ENCODE measurements at regions not wholly inside any gene's neighbourhood (a gene's known extent, or its start where the extent isn't known, plus 50 kb on each side); places are given as distances from the start of the nearest gene placed in this dataset.

DNA sequence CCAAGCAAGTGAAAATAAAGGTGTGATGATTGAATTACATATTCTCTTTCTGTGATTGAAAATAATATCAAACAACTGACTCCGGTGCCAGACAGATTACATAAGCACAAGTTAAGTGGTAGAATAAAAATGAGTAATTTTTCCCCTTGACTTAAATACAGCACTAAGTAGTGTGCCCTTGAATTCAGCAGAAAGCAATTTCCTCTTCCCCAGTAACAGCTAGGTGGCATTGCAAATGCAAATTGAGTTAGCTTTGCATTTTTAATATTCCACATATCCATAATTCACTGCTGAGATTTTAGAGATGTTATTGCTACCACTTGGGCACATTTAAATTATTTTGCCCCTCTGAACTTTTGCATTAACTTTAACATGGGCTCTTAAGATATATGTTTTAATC is 89.8 kb upstream of the NPVF start:
- H3K4me2 ChIP-seq (replicated peaks; ENCODE audit: low read depth, low read length, poor library complexity, severe bottlenecking) = no peak overlapping the region
- ATAC-seq (ENCODE audit: low read depth) (no peak), DNase-seq (no peak)
- no peaks in the 10 kb centered on the region for H4K20me1 ChIP-seq (ENCODE audit: control insufficient read depth, insufficient read depth, low read length, poor library complexity, severe bottlenecking)
- Mint-ChIP-seq H3K9me3 (ENCODE audit: insufficient read depth) (no peaks in the 10 kb centered on the region), H3K4me3 (no peak overlapping the region), H3K27me3 (peaks cover 24% of the 10 kb centered on the region), H3K27ac (no peak overlapping the region), H3K4me1 (no peaks in the 10 kb centered on the region)
- intact Hi-C loops (cut with micrococcal nuclease) = no loop called here
- no CpG with 5 or more reads among the region's 1 CpG for WGBS (ENCODE audit: insufficient coverage)
- H3K79me2 ChIP-seq (ENCODE audit: control insufficient read depth, insufficient read depth, low read length) = no peaks in the 10 kb centered on the region
- H3K27me3 ChIP-seq (replicated peaks in 1 of 4; ENCODE audit: control extremely low read depth in 1 of 4, control insufficient read depth in 3 of 4, insufficient read depth in 4 of 4, low read length in 3 of 4) = peaks cover 0 to 8% (median 2%) of the 10 kb centered on the region in 4 experiments
- ChIA-PET POLR2A (no interaction called here), CTCF (no interaction called here)
- TF ChIP-seq CTCF (IDR thresholded peaks at IDR 0.05) = no peak
- TF ChIP-seq EZH2 (IDR thresholded peaks at IDR 0.05; ENCODE audit: borderline replicate concordance, insufficient read depth, low read depth, low read length, poor library complexity, severe bottlenecking) = no peak
- H3K4me1 ChIP-seq (ENCODE audit: control insufficient read depth in 2 of 2, insufficient read depth in 2 of 2, low read length in 2 of 2) = no peaks in the 10 kb centered on the region
- H3K9me3 ChIP-seq (ENCODE audit: control extremely low read depth in 1 of 3, control insufficient read depth in 2 of 3, insufficient read depth in 1 of 3, low read length in 2 of 3) = no peaks in the 10 kb centered on the region
- H3K4me3 ChIP-seq (ENCODE audit: control extremely low read depth in 1 of 5, extremely low read depth in 1 of 5, insufficient read depth in 1 of 5, low read depth in 2 of 5, low read length in 4 of 5) = no peak overlapping the region
- H3K9ac ChIP-seq (ENCODE audit: low read length) = no peak overlapping the region
- H3K27ac ChIP-seq (ENCODE audit: low read length in 2 of 2) = no peak overlapping the region
- no peak overlapping the region for H2AFZ ChIP-seq (ENCODE audit: insufficient read depth, low read depth, low read length, poor library complexity, severe bottlenecking)
- no peaks in the 10 kb centered on the region for H3K36me3 ChIP-seq (replicated peaks in 1 of 2; ENCODE audit: control extremely low read depth in 1 of 2, control insufficient read depth in 1 of 2, extremely low read depth in 1 of 2, insufficient read depth in 2 of 2, low read length in 1 of 2)

DNA sequence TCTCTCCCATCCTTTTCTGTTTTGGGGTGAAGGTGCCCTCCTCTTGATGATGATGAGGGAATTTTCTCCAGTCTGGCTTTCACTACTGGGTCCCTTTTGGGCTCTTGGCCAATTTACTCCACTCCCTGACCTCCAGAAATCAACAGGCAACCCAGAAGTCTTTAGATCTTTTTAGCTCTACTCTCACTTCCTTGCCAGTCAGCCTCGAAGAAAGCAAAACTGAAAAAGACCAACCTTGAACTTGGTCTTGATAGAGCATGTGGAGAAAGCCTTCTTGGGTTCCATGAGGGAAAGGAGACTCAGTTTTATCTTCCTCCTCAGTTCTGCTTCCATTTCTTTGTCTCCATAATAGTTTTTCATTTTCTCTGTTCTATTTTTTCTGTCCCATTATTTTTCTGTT is 91.4 kb upstream of the NPVF start:
- Histone ChIP-seq H3K9ac (ENCODE audit: low read length) (no peak overlapping the region), H3K9me3 (ENCODE audit: control extremely low read depth in 1 of 3, control insufficient read depth in 2 of 3, insufficient read depth in 1 of 3, low read length in 2 of 3) (no peaks in the 10 kb centered on the region), H3K36me3 (replicated peaks in 1 of 2; ENCODE audit: control extremely low read depth in 1 of 2, control insufficient read depth in 1 of 2, extremely low read depth in 1 of 2, insufficient read depth in 2 of 2, low read length in 1 of 2) (no peaks in the 10 kb centered on the region), H3K4me1 (ENCODE audit: control insufficient read depth in 2 of 2, insufficient read depth in 2 of 2, low read length in 2 of 2) (no peaks in the 10 kb centered on the region), H2AFZ (ENCODE audit: insufficient read depth, low read depth, low read length, poor library complexity, severe bottlenecking) (no peak overlapping the region), H3K27me3 (replicated peaks in 1 of 4; ENCODE audit: control extremely low read depth in 1 of 4, control insufficient read depth in 3 of 4, insufficient read depth in 4 of 4, low read length in 3 of 4) (peaks cover 0 to 8% (median 2%) of the 10 kb centered on the region in 4 experiments), H3K4me2 (replicated peaks; ENCODE audit: low read depth, low read length, poor library complexity, severe bottlenecking) (no peak overlapping the region), H3K27ac (ENCODE audit: low read length in 2 of 2) (no peak overlapping the region), H3K4me3 (ENCODE audit: control extremely low read depth in 1 of 5, extremely low read depth in 1 of 5, insufficient read depth in 1 of 5, low read depth in 2 of 5, low read length in 4 of 5) (no peak overlapping the region), H3K79me2 (ENCODE audit: control insufficient read depth, insufficient read depth, low read length) (no peaks in the 10 kb centered on the region), H4K20me1 (ENCODE audit: control insufficient read depth, insufficient read depth, low read length, poor library complexity, severe bottlenecking) (no peaks in the 10 kb centered on the region)
- ChIA-PET CTCF (no interaction called here), POLR2A (no interaction called here)
- no peak overlapping the region for H3K4me3 Mint-ChIP-seq
- TF ChIP-seq CTCF (IDR thresholded peaks at IDR 0.05) (no peak), EZH2 (IDR thresholded peaks at IDR 0.05; ENCODE audit: borderline replicate concordance, insufficient read depth, low read depth, low read length, poor library complexity, severe bottlenecking) (no peak)
- WGBS (ENCODE audit: insufficient coverage) = no CpG with 5 or more reads among the region's 1 CpG
- intact Hi-C loops (cut with micrococcal nuclease) = no loop called here
- no peak overlapping the region for H3K27ac Mint-ChIP-seq
- no peaks in the 10 kb centered on the region for H3K9me3 Mint-ChIP-seq (ENCODE audit: insufficient read depth)
- DNase-seq (no peak), ATAC-seq (ENCODE audit: low read depth) (no peak)
- no peaks in the 10 kb centered on the region for H3K4me1 Mint-ChIP-seq
- H3K27me3 Mint-ChIP-seq = peaks cover 30% of the 10 kb centered on the region
